GM18909 (cell line): ENCODE measurements at regions not wholly inside any gene's neighbourhood (a gene's known extent, or its start where the extent isn't known, plus 50 kb on each side); places are given as distances from the start of the nearest gene placed in this dataset.
"Not testable (repeated sequence)": the region's sequence is repeated elsewhere in the genome, so short reads cannot be mapped to it uniquely, and the experiment has no call there.

Experiments used
- ATAC-seq: cut with Tn5 transposase; IDR thresholded peaks from one replicate; pipeline ENCODE4 v1.9.1; 2021; ENCODE audit warnings: mild to moderate bottlenecking; ENCODE audit not compliant: unreplicated experiment, poor library complexity

DNA sequence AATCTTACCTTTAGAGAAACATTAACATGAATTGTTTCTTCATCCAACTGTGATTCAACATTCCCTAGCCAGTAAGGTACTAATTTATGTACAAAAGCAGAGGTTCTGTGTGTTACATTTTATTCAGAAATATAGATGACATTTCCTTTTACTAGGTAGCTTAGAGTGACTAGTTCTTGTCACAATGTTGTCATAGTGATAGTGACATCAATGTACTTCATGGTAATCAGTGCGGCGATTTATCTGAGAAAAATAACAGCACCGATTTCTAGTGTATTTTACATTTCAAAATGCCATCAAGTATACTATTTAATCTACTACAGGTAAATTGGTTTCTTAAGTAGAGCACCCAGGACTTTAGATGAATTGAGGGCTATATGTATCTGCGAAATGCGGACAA is 72.1 kb upstream of the DGKB start:
- ATAC-seq, result no peak

DNA sequence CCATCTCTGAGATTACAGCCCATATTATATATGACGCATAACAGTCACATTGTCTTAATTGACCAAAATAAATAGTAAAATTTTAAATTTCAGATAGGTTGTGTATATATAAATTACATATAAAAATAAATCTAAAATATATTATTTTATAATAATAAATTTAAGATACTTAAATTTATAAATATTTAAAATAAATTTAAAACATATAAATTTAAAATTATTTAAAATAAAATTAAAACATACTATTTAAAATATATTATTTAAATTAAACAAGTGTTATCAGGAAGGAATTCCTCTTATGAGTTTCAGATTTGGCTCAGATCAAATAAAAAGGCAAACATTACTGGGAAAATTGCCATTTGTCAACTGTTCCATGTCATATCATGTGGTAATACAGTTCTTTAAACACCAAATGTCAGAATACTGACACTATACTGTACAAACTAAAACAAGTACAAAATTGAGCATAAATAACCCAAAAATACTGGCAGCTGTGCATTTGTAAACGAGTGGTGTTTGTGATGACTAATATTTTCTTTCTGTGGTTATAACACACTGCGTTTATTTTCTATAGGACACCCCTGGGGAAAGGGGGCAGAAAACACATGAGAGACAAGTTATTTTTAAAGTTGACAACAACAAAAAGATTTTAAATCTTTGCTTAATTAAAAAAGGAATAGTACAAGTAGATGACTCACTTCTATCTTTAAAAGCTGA is 71.3 kb upstream of the DGKB start:
- no peak for ATAC-seq

DNA sequence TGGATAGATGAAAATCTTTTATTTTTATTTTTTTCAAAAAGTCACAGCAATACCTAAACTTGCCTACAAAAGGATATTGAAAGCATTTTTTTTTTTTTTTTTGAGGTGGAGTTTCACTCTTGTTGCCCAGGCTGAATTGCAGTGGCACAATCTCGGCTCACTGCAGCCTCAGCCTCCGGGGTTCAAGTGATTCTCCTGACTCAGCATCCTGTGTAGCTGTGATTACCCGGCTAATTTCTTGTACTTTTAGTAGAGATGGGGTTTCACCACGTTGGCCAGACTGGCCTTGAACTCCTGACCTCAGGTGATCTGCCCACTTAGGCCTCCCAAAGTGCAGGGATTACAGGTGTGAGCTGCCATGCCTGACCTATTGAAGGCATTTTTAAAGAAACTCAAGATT is 69.1 kb upstream of the DGKB start:
- ATAC-seq, result not testable (repeated sequence)

DNA sequence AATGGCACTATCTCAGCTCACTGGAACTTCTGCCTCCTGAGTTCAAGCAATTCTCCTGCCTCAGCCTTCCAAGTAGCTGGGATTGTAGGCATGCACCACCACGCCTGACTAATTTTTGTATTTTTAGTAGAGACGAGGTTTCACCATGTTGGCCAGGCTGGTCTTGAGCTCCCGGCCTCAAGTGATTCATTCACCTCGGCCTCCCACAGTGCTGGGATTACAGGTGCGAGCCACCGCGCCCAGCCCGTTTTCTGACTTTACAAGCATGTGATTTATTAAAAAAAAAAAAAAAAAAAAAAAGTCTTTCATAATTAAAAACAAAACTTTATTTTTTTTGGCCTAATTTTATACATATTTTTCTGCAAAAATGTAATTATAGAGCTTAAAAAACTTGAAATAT is 64.8 kb upstream of the DGKB start:
- not testable (repeated sequence) for ATAC-seq

DNA sequence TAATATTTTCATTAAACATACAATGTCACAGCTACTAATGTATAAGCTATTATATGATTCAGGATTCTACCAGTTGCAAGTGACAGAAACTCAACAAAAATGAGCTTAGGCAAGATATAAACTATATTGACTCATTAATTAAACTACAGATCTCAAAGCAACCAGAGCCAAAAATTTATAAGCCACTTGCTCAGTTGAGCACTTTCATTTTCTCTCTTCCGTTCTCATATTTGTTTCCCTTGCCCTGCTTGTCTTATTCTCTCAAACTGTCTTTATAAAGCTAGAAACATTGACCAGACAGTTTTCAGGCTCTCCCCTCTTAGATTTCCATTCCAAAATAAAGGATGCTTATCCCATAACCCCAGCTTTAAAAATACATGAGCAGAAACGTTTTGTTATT is 60.2 kb upstream of the DGKB start:
- no peak for ATAC-seq

DNA sequence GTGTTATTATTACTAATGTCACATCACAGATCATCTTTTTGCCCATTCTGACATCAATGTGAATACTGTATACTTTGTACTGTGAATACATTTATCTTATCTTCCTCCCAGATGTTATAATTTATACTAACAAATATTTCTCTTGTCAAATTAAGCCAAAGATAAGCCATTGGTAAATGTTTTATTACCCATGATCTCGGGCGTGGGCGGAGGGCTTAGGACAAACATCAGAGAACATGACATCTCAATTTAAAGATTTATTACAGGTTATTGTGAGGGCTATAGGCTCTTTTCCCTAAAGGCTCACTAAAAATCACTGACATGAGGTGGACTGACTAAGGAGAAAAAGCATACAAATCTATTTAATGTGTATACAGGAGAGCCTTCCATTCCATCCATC is 58.2 kb upstream of the DGKB start:
- no peak for ATAC-seq

DNA sequence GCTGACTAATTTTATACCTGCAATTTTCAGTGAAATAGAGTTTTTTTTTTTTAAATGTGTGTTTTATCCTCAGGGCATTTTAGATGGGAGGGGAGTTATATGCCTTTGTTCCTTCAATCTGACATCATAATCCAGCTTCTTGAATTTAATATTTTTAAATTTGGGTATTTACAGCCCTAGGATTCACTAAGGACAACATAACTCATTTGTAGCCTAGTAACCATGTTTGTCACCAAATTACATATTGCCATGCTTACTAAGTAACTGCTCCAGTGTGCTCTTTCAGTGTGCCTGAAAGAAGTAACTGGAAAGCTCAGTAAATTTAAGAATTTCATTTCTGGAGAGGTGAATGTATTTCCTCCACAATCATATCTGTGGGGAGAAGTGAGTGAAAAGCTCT is 56.8 kb upstream of the DGKB start:
- ATAC-seq, result no peak

DNA sequence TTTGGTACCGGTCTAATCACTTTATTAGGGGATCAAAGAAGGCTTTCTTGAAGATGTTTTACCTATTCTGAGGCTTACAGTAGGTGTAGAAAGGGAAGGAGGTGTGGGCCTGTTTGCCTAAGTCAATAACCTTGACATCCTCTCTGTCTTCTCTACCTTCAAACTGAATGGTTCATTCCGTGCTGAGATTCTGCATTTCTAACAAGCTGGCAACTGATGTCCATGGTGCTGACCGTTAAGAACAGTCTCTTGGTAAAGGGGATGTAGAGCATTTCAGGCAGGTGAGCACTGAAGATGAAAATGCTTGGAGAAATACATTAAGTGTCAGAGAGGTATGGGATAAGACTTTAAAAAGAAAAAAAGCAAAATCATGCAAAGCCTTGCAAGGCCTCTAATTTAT is 51.5 kb upstream of the DGKB start:
- no peak for ATAC-seq
